Gastroesophageal sphincter (tissue), 3 donors: ENCODE measurements at regions not wholly inside any gene's neighbourhood (a gene's known extent, or its start where the extent isn't known, plus 50 kb on each side); places are given as distances from the start of the nearest gene placed in this dataset.

Experiments used
- CTCF ChIP-seq, 4 experiments: fragments of 200-600 bp in 2 of 4; fragments of 450-650 bp in 2 of 4; sonication (generic) in 1 of 4; IDR thresholded peaks; one replicate each; pipeline ENCODE4 v1.5.1; 2017 to 2019; ENCODE audit warnings: antibody characterized with exemption in 4 of 4, mild to moderate bottlenecking in 2 of 4, moderate library complexity in 2 of 4
- EP300 ChIP-seq: sonication (generic); formaldehyde crosslinking; IDR thresholded peaks from one replicate; pipeline ENCODE4 v1.6.1; 2017; ENCODE audit warnings: antibody characterized with exemption, mild to moderate bottlenecking
- POLR2A ChIP-seq, 2 donors: fragments of 450-650 bp; IDR thresholded peaks; one replicate each; pipeline ENCODE4 v1.6.1; 2017; ENCODE audit warnings: antibody characterized with exemption in 2 of 2, mild to moderate bottlenecking in 2 of 2, moderate library complexity in 1 of 2
- POLR2AphosphoS5 ChIP-seq: sonication (generic); formaldehyde crosslinking; IDR thresholded peaks from one replicate; pipeline ENCODE4 v1.6.1; 2017; ENCODE audit warnings: antibody characterized with exemption

GRCh38 chr4:64584981-64585557, 175.8 kb upstream of the TECRL start:
- no peak for TF ChIP-seq POLR2A (IDR thresholded peaks at IDR 0.05)
- peak; percentile 29 to 54 (median 31) for TF ChIP-seq CTCF (IDR thresholded peaks at IDR 0.05)
- no peak for TF ChIP-seq EP300
- TF ChIP-seq POLR2AphosphoS5: no peak
